Central memory CD8-positive, alpha-beta T cell (primary cell): ENCODE measurements at regions not wholly inside any gene's neighbourhood (a gene's known extent, or its start where the extent isn't known, plus 50 kb on each side); places are given as distances from the start of the nearest gene placed in this dataset.

ENCODE experiments used
- ATAC-seq: fragments of 150-1000 bp; cut with Tn5 transposase; replicated peaks from 2 replicates; pipeline ENCODE4 v1.10.0; 2022; ENCODE audit warnings: mild to moderate bottlenecking, moderate FRiP score, moderate number of reproducible peaks; ENCODE audit not compliant: poor library complexity, severe bottlenecking; ENCODE audit errors: extremely low read depth
- DNase-seq, 2 donors: peaks; one replicate each; pipeline ENCODE4 v3.0.0; 2021; ENCODE audit warnings: low spot score in 2 of 2
- H3K27ac Mint-ChIP-seq: one replicate; pipeline ENCODE4 v1.8.0; 2022; ENCODE audit warnings: low read depth, mild to moderate bottlenecking, moderate library complexity, mixed read lengths
- H3K27me3 Mint-ChIP-seq: one replicate; pipeline ENCODE4 v1.8.0; 2022; ENCODE audit warnings: mixed read lengths
- H3K36me3 Mint-ChIP-seq: one replicate; pipeline ENCODE4 v1.8.0; 2022; ENCODE audit warnings: mild to moderate bottlenecking, moderate library complexity, mixed read lengths; ENCODE audit not compliant: insufficient read depth
- H3K4me1 Mint-ChIP-seq: one replicate; pipeline ENCODE4 v1.8.0; 2022; ENCODE audit warnings: mixed read lengths
- H3K4me3 Mint-ChIP-seq: one replicate; pipeline ENCODE4 v1.8.0; 2022; ENCODE audit warnings: mild to moderate bottlenecking, moderate library complexity, mixed read lengths
- H3K9me3 Mint-ChIP-seq: one replicate; pipeline ENCODE4 v1.8.0; 2022; ENCODE audit warnings: mixed read lengths

GRCh38 chr14:56715938-56716337 is 94.3 kb downstream of the OTX2 start:
- H3K36me3 Mint-ChIP-seq, result no peaks in the 10 kb centered on the region
- DNase-seq, result no peak
- H3K4me3 Mint-ChIP-seq, result no peak overlapping the region
- H3K9me3 Mint-ChIP-seq, result no peaks in the 10 kb centered on the region
- no peaks in the 10 kb centered on the region for H3K4me1 Mint-ChIP-seq
- no peak for ATAC-seq
- H3K27ac Mint-ChIP-seq, result no peak overlapping the region
- H3K27me3 Mint-ChIP-seq, result peaks cover 38% of the 10 kb centered on the region

- no peaks in the 10 kb centered on the region for H3K9me3 Mint-ChIP-seq
- ATAC-seq, result no peak
- DNase-seq, result no peak
- H3K27ac Mint-ChIP-seq, result no peak overlapping the region
- H3K36me3 Mint-ChIP-seq, result peaks cover 2% of the 10 kb centered on the region
- H3K27me3 Mint-ChIP-seq, result peaks cover 56% of the 10 kb centered on the region
- H3K4me1 Mint-ChIP-seq, result no peaks in the 10 kb centered on the region
- no peak overlapping the region for H3K4me3 Mint-ChIP-seq
Measured at GRCh38 chr14:56709201-56709600, 101.1 kb downstream of the OTX2 start.

DNA sequence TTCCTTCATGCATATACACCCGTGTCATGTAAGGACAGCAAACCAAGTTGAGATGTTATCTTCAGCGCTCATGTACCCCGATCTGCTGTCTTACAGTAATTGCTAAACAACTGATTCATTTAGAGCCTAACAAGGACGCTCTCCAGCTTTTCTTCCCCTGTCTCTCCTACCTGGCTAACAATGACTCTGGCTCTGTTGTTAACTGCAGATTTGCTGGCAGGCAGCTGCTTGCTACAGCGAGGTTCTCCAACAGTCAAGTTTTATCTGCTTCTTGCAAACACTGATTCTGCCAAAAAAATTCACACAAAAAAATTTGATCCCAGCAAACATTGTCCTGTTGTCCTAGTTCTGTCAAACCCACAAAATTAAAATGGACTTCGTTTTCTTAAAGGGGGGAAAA is 101.6 kb downstream of the OTX2 start:
- Mint-ChIP-seq H3K36me3 (peaks cover 2% of the 10 kb centered on the region), H3K9me3 (no peaks in the 10 kb centered on the region), H3K27ac (no peak overlapping the region), H3K4me1 (no peaks in the 10 kb centered on the region), H3K4me3 (no peak overlapping the region), H3K27me3 (peaks cover 56% of the 10 kb centered on the region)
- DNase-seq (no peak), ATAC-seq (no peak)

DNA sequence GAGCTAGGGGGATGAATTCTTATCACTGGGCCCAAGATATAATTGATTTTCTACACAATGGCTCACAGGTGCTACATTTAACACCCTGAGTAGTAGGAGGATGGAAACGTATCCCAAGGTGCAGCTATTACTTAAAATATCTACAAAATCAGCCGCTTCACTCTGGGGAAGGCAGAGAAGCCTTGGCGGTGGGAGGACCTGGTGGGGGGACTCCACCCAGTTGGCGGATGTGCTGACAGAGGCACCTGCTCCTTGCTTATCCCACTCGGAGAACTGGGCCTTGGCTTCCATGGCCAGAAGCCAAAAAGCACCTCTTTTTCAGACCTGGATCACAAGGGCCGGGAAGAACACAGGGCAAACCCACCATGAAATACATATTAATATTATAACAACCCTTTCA is 106.3 kb downstream of the OTX2 start:
- no peak for ATAC-seq
- no peak for DNase-seq
- Mint-ChIP-seq H3K4me3 (no peak overlapping the region), H3K27ac (no peak overlapping the region), H3K36me3 (peaks cover 2% of the 10 kb centered on the region), H3K9me3 (no peaks in the 10 kb centered on the region), H3K27me3 (peaks cover 44% of the 10 kb centered on the region), H3K4me1 (no peaks in the 10 kb centered on the region)

DNA sequence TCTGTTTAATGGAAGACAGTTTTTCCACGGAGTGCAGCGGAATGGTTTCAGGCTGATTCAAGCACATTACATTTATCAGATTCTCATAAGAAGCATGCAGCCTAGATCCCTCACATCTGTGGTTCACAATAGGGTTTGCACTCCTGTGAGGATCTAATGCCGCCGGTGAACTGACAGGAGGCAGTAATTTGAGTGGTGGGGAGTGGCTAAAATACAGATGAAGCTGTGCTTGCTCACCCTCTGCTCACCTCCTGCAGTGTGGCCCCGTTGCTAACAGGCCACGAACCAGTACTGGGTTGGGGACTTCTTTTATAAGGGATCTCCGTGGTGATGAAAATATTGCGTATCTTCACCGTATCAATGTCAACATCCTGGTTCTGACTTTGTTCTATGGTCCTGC is 107.8 kb downstream of the OTX2 start:
- no peak overlapping the region for H3K4me3 Mint-ChIP-seq
- H3K36me3 Mint-ChIP-seq, result peaks cover 2% of the 10 kb centered on the region
- H3K27me3 Mint-ChIP-seq, result peaks cover 44% of the 10 kb centered on the region
- H3K27ac Mint-ChIP-seq, result no peak overlapping the region
- H3K4me1 Mint-ChIP-seq, result no peaks in the 10 kb centered on the region
- ATAC-seq, result no peak
- H3K9me3 Mint-ChIP-seq, result no peaks in the 10 kb centered on the region
- no peak for DNase-seq
